Breast epithelium (tissue), 3 donors: ENCODE measurements at regions not wholly inside any gene's neighbourhood (a gene's known extent, or its start where the extent isn't known, plus 50 kb on each side); places are given as distances from the start of the nearest gene placed in this dataset.

Experiments
- POLR2AphosphoS5 ChIP-seq, 3 donors: sonication (generic); formaldehyde crosslinking; IDR thresholded peaks; one replicate each; pipeline ENCODE4 v1.6.1; 2017; ENCODE audit warnings: antibody characterized with exemption in 3 of 3
- TF ChIP-seq, protein P1 (sequence below), 3 donors: fragments of 450-650 bp; IDR thresholded peaks; one replicate each; pipeline ENCODE4 v1.5.1; 2016 to 2017; ENCODE audit warnings: antibody characterized with exemption in 3 of 3, mild to moderate bottlenecking in 3 of 3, moderate library complexity in 3 of 3

DNA sequence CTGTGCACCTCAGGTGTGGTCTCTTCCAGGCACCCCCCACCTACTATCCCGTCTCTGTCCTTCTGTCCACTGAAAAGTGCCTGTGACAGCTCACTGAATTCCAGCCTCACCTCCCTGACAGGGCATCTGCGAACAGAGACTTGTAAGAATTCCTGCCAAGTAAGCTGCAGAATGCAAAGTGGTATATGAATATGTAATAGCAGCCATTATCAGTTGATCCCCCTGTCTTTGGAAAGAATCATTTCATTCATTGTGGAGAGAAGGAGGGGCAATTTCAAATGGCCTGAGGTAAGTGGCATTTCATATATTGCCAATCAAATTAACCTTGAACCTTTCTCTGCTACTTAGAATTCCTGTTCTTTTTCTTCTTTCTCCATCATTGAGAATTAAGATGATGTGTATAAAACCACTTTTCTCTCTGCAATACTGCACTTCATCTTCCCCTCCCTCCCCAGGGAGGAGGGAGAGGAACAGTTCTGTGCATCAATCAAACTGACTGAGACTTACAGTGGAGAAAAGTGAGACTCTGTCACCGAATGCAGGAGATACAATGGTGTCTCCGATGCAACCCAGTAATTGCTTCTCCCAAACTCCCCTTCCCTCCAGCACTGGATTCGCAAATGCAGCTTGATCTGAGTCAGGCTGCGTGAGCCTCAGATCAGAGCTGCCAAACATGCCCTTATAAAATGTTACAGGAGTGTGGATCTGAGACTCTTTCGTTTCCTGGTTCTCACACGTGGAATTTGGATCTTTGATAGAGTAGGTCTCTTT lies 91.7 kb downstream of the SLC10A2 start:
- TF ChIP-seq, protein P1, sequence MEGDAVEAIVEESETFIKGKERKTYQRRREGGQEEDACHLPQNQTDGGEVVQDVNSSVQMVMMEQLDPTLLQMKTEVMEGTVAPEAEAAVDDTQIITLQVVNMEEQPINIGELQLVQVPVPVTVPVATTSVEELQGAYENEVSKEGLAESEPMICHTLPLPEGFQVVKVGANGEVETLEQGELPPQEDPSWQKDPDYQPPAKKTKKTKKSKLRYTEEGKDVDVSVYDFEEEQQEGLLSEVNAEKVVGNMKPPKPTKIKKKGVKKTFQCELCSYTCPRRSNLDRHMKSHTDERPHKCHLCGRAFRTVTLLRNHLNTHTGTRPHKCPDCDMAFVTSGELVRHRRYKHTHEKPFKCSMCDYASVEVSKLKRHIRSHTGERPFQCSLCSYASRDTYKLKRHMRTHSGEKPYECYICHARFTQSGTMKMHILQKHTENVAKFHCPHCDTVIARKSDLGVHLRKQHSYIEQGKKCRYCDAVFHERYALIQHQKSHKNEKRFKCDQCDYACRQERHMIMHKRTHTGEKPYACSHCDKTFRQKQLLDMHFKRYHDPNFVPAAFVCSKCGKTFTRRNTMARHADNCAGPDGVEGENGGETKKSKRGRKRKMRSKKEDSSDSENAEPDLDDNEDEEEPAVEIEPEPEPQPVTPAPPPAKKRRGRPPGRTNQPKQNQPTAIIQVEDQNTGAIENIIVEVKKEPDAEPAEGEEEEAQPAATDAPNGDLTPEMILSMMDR (IDR thresholded peaks at IDR 0.05) = no peak
- no peak for TF ChIP-seq POLR2AphosphoS5 (IDR thresholded peaks at IDR 0.05)
